DOHH2 (cell line): ENCODE measurements at regions not wholly inside any gene's neighbourhood (a gene's known extent, or its start where the extent isn't known, plus 50 kb on each side); places are given as distances from the start of the nearest gene placed in this dataset.

Experiments used
- H3F3A ChIP-seq: fragments of 200-600 bp; sonication (generic), shearing (Covaris generic); 2 replicates; pipeline ENCODE4 v1.6.0; 2016; ENCODE audit warnings: antibody characterized with exemption, mild to moderate bottlenecking; ENCODE audit not compliant: control insufficient read depth, insufficient read depth
- H3K27ac ChIP-seq: fragments of 200-600 bp; sonication (generic); 2 replicates; pipeline ENCODE4 v1.5.1; 2014; ENCODE audit warnings: low read depth, mild to moderate bottlenecking, low read length, moderate library complexity
- H3K27me3 ChIP-seq: fragments of 200-600 bp; sonication (generic); 2 replicates; pipeline ENCODE4 v1.6.1; 2014; ENCODE audit warnings: mild to moderate bottlenecking, low read length, mixed read lengths; ENCODE audit not compliant: control insufficient read depth
- H3K36me3 ChIP-seq: fragments of 200-600 bp; sonication (generic); 2 replicates; pipeline ENCODE4 v1.6.1; 2014; ENCODE audit warnings: mild to moderate bottlenecking, low read length, moderate library complexity, mixed read lengths; ENCODE audit not compliant: control insufficient read depth
- H3K4me1 ChIP-seq: fragments of 200-600 bp; sonication (generic); 2 replicates; pipeline ENCODE4 v1.6.1; 2014; ENCODE audit warnings: mild to moderate bottlenecking, low read length, mixed read lengths; ENCODE audit not compliant: control insufficient read depth
- H3K4me2 ChIP-seq: fragments of 200-600 bp; sonication (generic); 2 replicates; pipeline ENCODE4 v1.6.0; 2014; ENCODE audit warnings: mild to moderate bottlenecking, low read length, moderate library complexity
- H3K4me3 ChIP-seq: fragments of 200-600 bp; sonication (generic); 2 replicates; pipeline ENCODE4 v1.5.1; 2014; ENCODE audit warnings: mild to moderate bottlenecking, low read length, mixed read lengths
- H3K79me2 ChIP-seq: fragments of 200-600 bp; sonication (generic); 2 replicates; pipeline ENCODE4 v1.6.1; 2014; ENCODE audit warnings: mild to moderate bottlenecking, low read length, mixed read lengths; ENCODE audit not compliant: control insufficient read depth
- H3K9me2 ChIP-seq: fragments of 200-600 bp; sonication (generic); replicated peaks from 2 replicates; pipeline ENCODE4 v1.6.1; 2014; ENCODE audit warnings: mild to moderate bottlenecking, low read length, mixed read lengths; ENCODE audit not compliant: control insufficient read depth
- H3K9me3 ChIP-seq: fragments of 200-600 bp; sonication (generic); 2 replicates; pipeline ENCODE4 v1.6.1; 2014; ENCODE audit warnings: antibody characterized with exemption, low read length, mixed read lengths; ENCODE audit not compliant: control insufficient read depth, insufficient read depth
- H4K20me1 ChIP-seq: fragments of 200-600 bp; sonication (generic); 2 replicates; pipeline ENCODE4 v1.6.0; 2014; ENCODE audit warnings: low read depth, mild to moderate bottlenecking, antibody characterized with exemption, low read length, moderate library complexity; ENCODE audit not compliant: control insufficient read depth, insufficient read depth
- CTCF ChIP-seq: fragments of 200-600 bp; sonication (generic); IDR thresholded peaks from one replicate; pipeline ENCODE4 v1.5.1; 2014; ENCODE audit warnings: antibody characterized with exemption, mild to moderate bottlenecking, low read depth, low read length; ENCODE audit not compliant: poor library complexity, severe bottlenecking
- EZH2phosphoT487 ChIP-seq: fragments of 200-600 bp; sonication (generic); IDR thresholded peaks from 2 replicates; pipeline ENCODE4 v1.6.1; 2017; ENCODE audit warnings: borderline replicate concordance, mild to moderate bottlenecking, antibody characterized with exemption, low read length, moderate library complexity, mixed read lengths

DNA sequence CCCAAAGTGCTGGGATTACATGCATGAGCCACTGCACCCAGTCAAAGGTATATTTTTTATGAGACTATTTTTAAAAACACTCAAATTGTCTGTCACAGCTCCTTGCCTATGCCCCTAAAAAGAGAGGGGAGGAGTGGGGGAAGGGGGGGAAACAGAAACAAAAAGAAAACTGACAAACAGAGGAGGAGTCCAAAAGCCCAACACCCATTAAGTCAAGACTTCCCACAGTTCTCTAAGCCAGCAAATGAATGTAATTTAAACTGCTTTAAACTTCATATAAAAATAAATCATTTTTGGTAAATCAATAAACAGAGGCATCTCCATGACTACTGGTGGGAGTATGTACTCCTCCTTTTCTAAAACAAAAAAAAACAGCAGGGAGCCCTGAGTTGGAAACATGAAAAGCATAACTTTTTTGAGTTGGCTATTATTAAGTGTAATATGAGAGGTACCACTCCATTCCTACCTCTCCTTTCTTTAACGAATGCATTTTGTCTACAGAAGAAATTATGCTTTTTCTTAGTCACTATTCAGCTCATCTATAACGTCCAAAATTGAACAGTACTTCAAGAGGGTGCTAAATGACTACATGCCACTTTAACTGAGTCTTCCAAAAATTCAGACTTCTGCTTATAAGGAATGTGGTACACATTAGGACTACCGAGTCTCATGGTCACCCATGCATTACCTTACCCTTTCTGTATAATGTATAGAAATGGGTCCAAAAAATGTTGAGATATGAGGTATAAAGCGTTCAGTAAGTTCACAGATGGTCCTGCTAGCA is 119.0 kb upstream of the PRSS16 start:
- Histone ChIP-seq H3F3A (peaks cover 45% of the 10 kb centered on the region), H3K9me3 (no peaks in the 10 kb centered on the region), H3K36me3 (peaks cover 17% of the 10 kb centered on the region), H3K9me2 (no peaks in the 10 kb centered on the region), H3K4me1 (peaks cover 63% of the 10 kb centered on the region), H3K79me2 (no peaks in the 10 kb centered on the region), H3K27me3 (no peaks in the 10 kb centered on the region), H3K27ac (peak overlapping the region; percentile 99), H4K20me1 (no peaks in the 10 kb centered on the region), H3K4me3 (peak overlapping the region; percentile 66), H3K4me2 (peak overlapping the region; percentile 82)
- TF ChIP-seq CTCF (no peak), EZH2phosphoT487 (no peak)

DNA sequence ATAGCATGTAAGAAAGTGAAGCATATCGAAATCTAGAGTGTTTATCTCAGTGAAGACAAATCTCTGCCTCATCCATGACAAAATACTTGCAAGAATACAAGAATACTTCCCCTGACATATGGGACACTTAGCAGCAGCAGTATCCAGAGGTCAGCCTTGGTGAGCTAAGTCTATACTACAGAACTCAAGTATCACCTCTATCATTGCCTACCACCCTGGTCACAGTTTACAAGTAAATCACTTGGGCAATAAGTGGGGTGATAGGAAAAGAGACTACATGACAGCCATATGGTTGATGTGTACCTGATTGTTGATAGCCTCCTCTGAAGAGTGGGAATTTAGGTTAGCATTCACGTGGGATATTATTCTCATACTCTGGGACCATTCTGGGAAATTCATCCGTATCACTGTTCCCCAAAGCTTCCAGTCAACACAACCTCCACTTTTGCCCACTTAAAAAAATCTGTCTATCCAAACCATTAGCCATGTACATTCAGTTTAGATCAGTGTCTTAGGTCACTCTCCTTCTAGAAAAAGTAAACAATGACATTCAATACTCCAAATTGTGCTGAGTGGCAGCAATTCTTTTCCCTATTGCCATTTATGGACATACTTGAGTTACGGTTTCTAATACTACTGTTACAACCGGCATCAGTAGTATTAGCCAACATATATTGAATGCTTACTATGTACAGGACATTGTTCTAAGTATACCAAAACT is 118.2 kb upstream of the PRSS16 start:
- Histone ChIP-seq H3K9me2 (no peaks in the 10 kb centered on the region), H3F3A (peaks cover 53% of the 10 kb centered on the region), H3K79me2 (no peaks in the 10 kb centered on the region), H3K9me3 (no peaks in the 10 kb centered on the region), H3K36me3 (peaks cover 23% of the 10 kb centered on the region), H3K4me2 (peak overlapping the region; percentile 82; the same call in 1 of the 2 replicates), H3K4me1 (peaks cover 71% of the 10 kb centered on the region), H3K27ac (peak overlapping the region; percentile 99), H4K20me1 (no peaks in the 10 kb centered on the region), H3K27me3 (no peaks in the 10 kb centered on the region), H3K4me3 (no peak overlapping the region)
- TF ChIP-seq EZH2phosphoT487 (no peak), CTCF (no peak)

DNA sequence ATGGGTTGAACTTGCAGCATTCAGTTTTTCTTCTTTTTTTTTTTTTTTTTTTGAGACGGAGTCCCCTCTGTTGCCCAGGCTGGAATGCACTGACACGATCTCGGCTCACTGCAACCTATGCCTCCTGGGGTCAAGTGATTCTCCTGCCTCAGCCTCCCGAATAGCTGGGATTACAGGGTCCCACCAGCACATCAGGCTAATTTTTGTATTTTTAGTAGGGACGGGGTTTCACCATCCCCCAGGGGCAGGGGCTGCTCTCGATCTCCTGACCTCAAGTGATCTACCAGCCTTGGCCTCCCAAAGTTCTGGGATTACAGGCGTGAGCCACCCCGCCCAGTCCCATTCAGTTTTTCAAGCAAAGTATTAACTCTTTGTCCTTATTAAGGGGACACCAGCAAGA is 117.6 kb upstream of the PRSS16 start:
- Histone ChIP-seq H3K4me2 (peak overlapping the region; percentile 79), H3F3A (peaks cover 54% of the 10 kb centered on the region), H4K20me1 (no peaks in the 10 kb centered on the region), H3K4me3 (peak overlapping the region; percentile 82), H3K4me1 (peaks cover 77% of the 10 kb centered on the region), H3K27ac (peak overlapping the region; percentile 99), H3K9me3 (no peaks in the 10 kb centered on the region), H3K79me2 (no peaks in the 10 kb centered on the region), H3K36me3 (peaks cover 24% of the 10 kb centered on the region), H3K9me2 (no peaks in the 10 kb centered on the region), H3K27me3 (no peaks in the 10 kb centered on the region)
- TF ChIP-seq EZH2phosphoT487 (no peak), CTCF (no peak)
